ENCODE measurements at regions not wholly inside any gene's neighbourhood (a gene's known extent, or its start where the extent isn't known, plus 50 kb on each side); places are given as distances from the start of the nearest gene placed in this dataset.

- CTCF ChIA-PET: no interaction called here
- no peaks in the 10 kb centered on the region for H4K20me1 ChIP-seq (ENCODE audit: control insufficient read depth, insufficient read depth, low read length, poor library complexity, severe bottlenecking)
- H3K27ac ChIP-seq (ENCODE audit: low read length in 2 of 2): no peak overlapping the region
- POLR2A ChIA-PET: no interaction called here
- intact Hi-C loops (cut with micrococcal nuclease): no loop called here
- no peaks in the 10 kb centered on the region for H3K27me3 ChIP-seq (replicated peaks in 1 of 4; ENCODE audit: control extremely low read depth in 1 of 4, control insufficient read depth in 3 of 4, insufficient read depth in 4 of 4, low read length in 3 of 4)
- H3K4me3 Mint-ChIP-seq: no peak overlapping the region
- H3K9me3 ChIP-seq (ENCODE audit: control extremely low read depth in 1 of 3, control insufficient read depth in 2 of 3, insufficient read depth in 1 of 3, low read length in 2 of 3): peaks cover 0 to 3% (median 0%) of the 10 kb centered on the region in 3 donors
- H3K79me2 ChIP-seq (ENCODE audit: control insufficient read depth, insufficient read depth, low read length): no peaks in the 10 kb centered on the region
- ATAC-seq (ENCODE audit: low read depth) (no peak), DNase-seq (no peak)
- H3K4me3 ChIP-seq (ENCODE audit: control extremely low read depth in 1 of 5, extremely low read depth in 1 of 5, insufficient read depth in 1 of 5, low read depth in 2 of 5, low read length in 4 of 5): no peak overlapping the region
- no CpG with 5 or more reads among the region's 1 CpG for WGBS (ENCODE audit: insufficient coverage)
- H2AFZ ChIP-seq (ENCODE audit: insufficient read depth, low read depth, low read length, poor library complexity, severe bottlenecking): no peak overlapping the region
- no peaks in the 10 kb centered on the region for H3K9me3 Mint-ChIP-seq (ENCODE audit: insufficient read depth)
- no peak overlapping the region for H3K9ac ChIP-seq (ENCODE audit: low read length)
- H3K4me1 Mint-ChIP-seq: peaks cover 11% of the 10 kb centered on the region
- H3K27me3 Mint-ChIP-seq: no peaks in the 10 kb centered on the region
- no peak overlapping the region for H3K4me2 ChIP-seq (replicated peaks; ENCODE audit: low read depth, low read length, poor library complexity, severe bottlenecking)
- TF ChIP-seq EZH2 (IDR thresholded peaks at IDR 0.05; ENCODE audit: borderline replicate concordance, insufficient read depth, low read depth, low read length, poor library complexity, severe bottlenecking): no peak
- H3K27ac Mint-ChIP-seq: no peak overlapping the region
- peaks cover 0 to 6% of the 10 kb centered on the region in 2 donors for H3K4me1 ChIP-seq (ENCODE audit: control insufficient read depth in 2 of 2, insufficient read depth in 2 of 2, low read length in 2 of 2)
- peaks cover 0 to 1% of the 10 kb centered on the region in 2 experiments for H3K36me3 ChIP-seq (replicated peaks in 1 of 2; ENCODE audit: control extremely low read depth in 1 of 2, control insufficient read depth in 1 of 2, extremely low read depth in 1 of 2, insufficient read depth in 2 of 2, low read length in 1 of 2)
Observed at GRCh38 chr2:70012887-70013286, 51.5 kb upstream of the ASPRV1 start.

- Histone ChIP-seq H3K4me3 (ENCODE audit: control extremely low read depth in 1 of 5, extremely low read depth in 1 of 5, insufficient read depth in 1 of 5, low read depth in 2 of 5, low read length in 4 of 5) (no peak overlapping the region), H3K36me3 (replicated peaks in 1 of 2; ENCODE audit: control extremely low read depth in 1 of 2, control insufficient read depth in 1 of 2, extremely low read depth in 1 of 2, insufficient read depth in 2 of 2, low read length in 1 of 2) (peaks cover 0 to 1% of the 10 kb centered on the region in 2 experiments), H3K4me1 (ENCODE audit: control insufficient read depth in 2 of 2, insufficient read depth in 2 of 2, low read length in 2 of 2) (peaks cover 0 to 6% of the 10 kb centered on the region in 2 donors), H3K79me2 (ENCODE audit: control insufficient read depth, insufficient read depth, low read length) (no peaks in the 10 kb centered on the region), H3K9me3 (ENCODE audit: control extremely low read depth in 1 of 3, control insufficient read depth in 2 of 3, insufficient read depth in 1 of 3, low read length in 2 of 3) (no peaks in the 10 kb centered on the region), H3K27me3 (replicated peaks in 1 of 4; ENCODE audit: control extremely low read depth in 1 of 4, control insufficient read depth in 3 of 4, insufficient read depth in 4 of 4, low read length in 3 of 4) (no peaks in the 10 kb centered on the region), H3K9ac (ENCODE audit: low read length) (no peak overlapping the region), H2AFZ (ENCODE audit: insufficient read depth, low read depth, low read length, poor library complexity, severe bottlenecking) (no peak overlapping the region), H3K27ac (ENCODE audit: low read length in 2 of 2) (no peak overlapping the region), H4K20me1 (ENCODE audit: control insufficient read depth, insufficient read depth, low read length, poor library complexity, severe bottlenecking) (no peaks in the 10 kb centered on the region), H3K4me2 (replicated peaks; ENCODE audit: low read depth, low read length, poor library complexity, severe bottlenecking) (no peak overlapping the region)
- intact Hi-C loops (cut with micrococcal nuclease): no loop called here
- POLR2A ChIA-PET: interaction anchor here (0.7 kb wide), 1 partner anchor 9 kb away, joined by 3 read pairs; no protein-coding TSS in a partner anchor
- 94% methylated on average over 6 of the region's 7 CpGs for WGBS (ENCODE audit: insufficient coverage)
- Mint-ChIP-seq H3K9me3 (ENCODE audit: insufficient read depth) (no peaks in the 10 kb centered on the region), H3K27ac (no peak overlapping the region), H3K4me1 (peaks cover 11% of the 10 kb centered on the region), H3K27me3 (no peaks in the 10 kb centered on the region), H3K4me3 (no peak overlapping the region)
- TF ChIP-seq EZH2 (IDR thresholded peaks at IDR 0.05; ENCODE audit: borderline replicate concordance, insufficient read depth, low read depth, low read length, poor library complexity, severe bottlenecking) (no peak), CTCF (IDR thresholded peaks at IDR 0.05) (no peak)
- DNase-seq (no peak), ATAC-seq (ENCODE audit: low read depth) (no peak)
- CTCF ChIA-PET: no interaction called here
Observed at GRCh38 chr2:70011786-70012185, 50.4 kb upstream of the ASPRV1 start.

Measured in B cell (primary cell).